VCaP (cell line): ENCODE measurements at regions not wholly inside any gene's neighbourhood (a gene's known extent, or its start where the extent isn't known, plus 50 kb on each side); places are given as distances from the start of the nearest gene placed in this dataset.

Source experiments
- H3K27ac ChIP-seq: fragments of 450-650 bp; 2 replicates; pipeline ENCODE4 v1.5.1; 2017
- TF ChIP-seq, protein P1 (sequence below): fragments of 450-650 bp; conservative IDR thresholded peaks from 2 replicates; pipeline ENCODE4 v1.5.1; 2017; ENCODE audit warnings: mild to moderate bottlenecking, moderate library complexity

DNA sequence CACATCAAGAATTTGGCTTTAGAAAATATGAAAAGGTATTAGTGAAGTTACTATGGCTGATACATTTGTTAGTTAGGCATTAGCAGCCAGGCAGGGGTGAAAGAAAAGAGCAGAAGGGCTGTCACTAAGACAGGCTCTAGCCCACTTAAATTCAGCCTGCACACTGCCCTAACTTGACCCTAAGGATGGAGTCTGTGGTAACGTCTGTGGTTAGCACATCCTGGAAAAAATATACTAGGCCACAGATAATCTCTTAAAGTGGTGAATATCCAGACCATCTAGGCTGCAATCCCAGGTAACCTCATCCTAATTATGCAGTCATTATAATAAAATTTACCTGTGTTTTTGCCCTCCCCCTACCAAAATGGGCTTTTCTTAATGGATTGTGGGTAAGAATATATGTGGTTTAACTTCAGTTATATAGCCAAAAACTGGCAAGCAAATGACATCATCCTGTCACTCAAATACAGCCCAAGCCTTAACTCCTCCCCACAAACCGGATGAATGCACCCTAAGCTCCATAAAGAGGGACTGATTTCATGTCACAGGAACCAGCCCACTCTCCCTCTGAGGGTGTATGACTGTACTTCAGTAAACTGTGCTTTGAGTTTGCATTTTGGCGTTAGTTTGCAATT is 440.9 kb downstream of the LRFN5 start:
- H3K27ac ChIP-seq = no peak overlapping the region
- TF ChIP-seq, protein P1, sequence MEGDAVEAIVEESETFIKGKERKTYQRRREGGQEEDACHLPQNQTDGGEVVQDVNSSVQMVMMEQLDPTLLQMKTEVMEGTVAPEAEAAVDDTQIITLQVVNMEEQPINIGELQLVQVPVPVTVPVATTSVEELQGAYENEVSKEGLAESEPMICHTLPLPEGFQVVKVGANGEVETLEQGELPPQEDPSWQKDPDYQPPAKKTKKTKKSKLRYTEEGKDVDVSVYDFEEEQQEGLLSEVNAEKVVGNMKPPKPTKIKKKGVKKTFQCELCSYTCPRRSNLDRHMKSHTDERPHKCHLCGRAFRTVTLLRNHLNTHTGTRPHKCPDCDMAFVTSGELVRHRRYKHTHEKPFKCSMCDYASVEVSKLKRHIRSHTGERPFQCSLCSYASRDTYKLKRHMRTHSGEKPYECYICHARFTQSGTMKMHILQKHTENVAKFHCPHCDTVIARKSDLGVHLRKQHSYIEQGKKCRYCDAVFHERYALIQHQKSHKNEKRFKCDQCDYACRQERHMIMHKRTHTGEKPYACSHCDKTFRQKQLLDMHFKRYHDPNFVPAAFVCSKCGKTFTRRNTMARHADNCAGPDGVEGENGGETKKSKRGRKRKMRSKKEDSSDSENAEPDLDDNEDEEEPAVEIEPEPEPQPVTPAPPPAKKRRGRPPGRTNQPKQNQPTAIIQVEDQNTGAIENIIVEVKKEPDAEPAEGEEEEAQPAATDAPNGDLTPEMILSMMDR = no peak

DNA sequence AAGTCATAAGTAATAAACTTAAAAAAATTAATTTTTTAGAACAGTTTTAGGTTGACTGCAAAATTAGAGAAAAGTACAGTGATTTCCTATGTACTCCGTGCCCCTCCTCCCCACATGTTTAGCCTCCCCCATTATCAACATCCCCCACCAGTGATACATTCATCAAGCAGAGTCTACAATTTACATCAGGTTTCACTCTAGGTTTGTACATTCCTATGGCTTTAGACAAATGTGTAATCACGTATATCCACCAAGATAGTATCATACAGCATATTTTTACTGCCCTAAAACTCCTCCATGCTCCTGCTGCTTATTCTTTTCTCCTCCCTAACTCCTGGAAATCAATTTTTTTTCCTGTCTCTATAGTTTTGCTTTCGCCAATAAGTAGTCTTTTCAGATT is 438.7 kb downstream of the LRFN5 start:
- TF ChIP-seq, protein P1 = no peak

DNA sequence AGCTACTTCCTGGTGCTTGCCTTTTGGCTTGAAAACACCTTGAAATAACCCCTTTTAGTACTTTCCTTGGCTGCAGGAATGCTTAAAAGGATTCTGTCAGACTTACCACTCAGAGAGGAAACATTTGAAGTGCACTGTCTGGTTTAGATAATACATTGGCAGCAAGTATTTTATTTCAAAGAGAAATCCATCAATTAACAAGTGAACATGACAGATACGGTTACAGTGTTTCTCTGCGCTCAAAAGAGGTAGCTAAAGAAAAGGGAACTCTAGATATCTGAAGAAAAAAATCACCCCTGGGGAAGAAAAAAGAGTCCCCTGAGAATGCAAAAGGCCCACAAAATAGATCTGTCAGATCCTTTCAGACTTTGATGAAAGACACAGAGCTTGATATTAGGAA is 421.9 kb downstream of the LRFN5 start:
- TF ChIP-seq, protein P1 = no peak
- no peak overlapping the region for H3K27ac ChIP-seq

More for the DNA sequence above, 438.7 kb downstream of the LRFN5 start:
- no peak overlapping the region for H3K27ac ChIP-seq

DNA sequence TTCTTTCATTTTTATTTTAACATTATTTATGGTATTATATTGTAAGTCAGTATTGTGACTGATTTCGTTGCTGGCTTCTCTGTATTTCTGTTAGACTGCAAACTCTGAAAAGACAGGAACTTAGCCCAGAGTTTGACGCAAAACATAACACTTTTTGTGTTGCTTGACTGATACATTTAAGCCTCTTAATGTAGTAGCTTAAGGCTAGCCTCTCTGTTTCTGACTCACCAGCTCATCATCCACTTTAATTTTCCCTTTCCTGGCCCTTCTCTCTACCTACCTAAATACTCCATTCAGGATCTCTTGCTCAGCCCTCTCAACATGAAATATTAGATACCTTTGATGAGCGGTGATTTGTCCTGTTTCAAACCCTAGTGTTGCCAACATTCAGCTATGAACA is 420.6 kb downstream of the LRFN5 start:
- TF ChIP-seq, protein P1 = no peak
- no peak overlapping the region for H3K27ac ChIP-seq

DNA sequence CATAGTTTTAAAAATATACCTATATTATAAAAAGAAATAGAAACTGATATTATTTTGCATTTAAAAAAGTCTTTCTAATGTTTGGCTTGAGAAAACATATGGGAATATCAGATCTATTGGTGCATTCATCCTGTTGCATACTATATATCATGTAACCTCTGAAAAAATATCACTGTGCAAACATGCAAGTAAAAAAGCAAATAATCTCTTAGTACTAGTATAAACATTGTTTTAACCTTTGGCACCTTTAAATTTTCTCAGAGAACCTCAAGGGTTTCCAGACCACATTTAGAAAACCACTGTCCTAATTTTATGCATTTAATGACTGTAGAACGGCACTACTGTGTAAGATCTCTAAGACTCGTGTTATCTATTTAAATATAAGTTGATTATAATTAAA is 416.8 kb downstream of the LRFN5 start:
- no peak overlapping the region for H3K27ac ChIP-seq
- TF ChIP-seq, protein P1 = no peak

DNA sequence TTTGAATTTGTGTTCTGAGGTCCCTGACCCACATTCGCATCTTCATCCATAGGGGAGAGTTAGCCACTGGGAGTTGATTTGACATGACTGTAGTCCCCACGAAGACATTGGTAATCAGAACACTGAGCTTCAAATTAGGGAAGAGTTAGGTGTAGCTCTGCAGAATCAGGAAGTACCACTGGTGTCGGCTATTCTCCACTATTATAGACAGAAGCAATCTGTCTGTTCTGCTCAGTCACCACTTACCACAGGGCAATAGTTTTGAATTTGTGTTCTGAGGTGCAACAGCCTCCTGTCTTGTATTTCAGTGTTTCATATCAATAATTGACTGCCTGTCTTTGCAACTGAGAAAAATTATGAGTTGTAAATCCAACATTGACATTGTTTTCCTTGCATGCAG is 407.6 kb downstream of the LRFN5 start:
- TF ChIP-seq, protein P1 = no peak

DNA sequence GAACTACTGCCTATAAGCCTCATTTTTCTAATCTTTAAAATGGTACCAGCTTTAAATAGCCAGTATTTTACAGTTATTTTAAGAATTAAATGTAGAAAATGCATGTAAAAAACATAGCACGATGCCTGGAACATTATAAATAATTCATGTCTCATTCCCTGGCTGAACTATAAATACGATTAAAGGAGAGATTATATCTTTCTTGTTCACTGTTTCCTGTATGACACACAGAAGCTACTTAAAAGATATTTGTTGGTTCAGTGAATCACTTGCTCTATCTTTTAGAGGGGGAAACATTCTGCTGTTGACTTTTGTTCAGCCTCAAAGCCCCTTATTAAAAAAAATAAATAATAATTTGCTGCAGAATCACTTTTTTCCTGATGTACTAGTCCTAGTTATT is 406.9 kb downstream of the LRFN5 start:
- TF ChIP-seq, protein P1 = no peak

More for the DNA sequence above, 407.6 kb downstream of the LRFN5 start:
- H3K27ac ChIP-seq = no peak overlapping the region

More for the DNA sequence above, 406.9 kb downstream of the LRFN5 start:
- no peak overlapping the region for H3K27ac ChIP-seq
